ENCODE measurements at regions not wholly inside any gene's neighbourhood (a gene's known extent, or its start where the extent isn't known, plus 50 kb on each side); places are given as distances from the start of the nearest gene placed in this dataset.
A peak's percentile ranks its signal among the peaks of the same experiment; 100 is the strongest.
"Not testable (repeated sequence)": the region's sequence is repeated elsewhere in the genome, so short reads cannot be mapped to it uniquely, and the experiment has no call there.

DNA sequence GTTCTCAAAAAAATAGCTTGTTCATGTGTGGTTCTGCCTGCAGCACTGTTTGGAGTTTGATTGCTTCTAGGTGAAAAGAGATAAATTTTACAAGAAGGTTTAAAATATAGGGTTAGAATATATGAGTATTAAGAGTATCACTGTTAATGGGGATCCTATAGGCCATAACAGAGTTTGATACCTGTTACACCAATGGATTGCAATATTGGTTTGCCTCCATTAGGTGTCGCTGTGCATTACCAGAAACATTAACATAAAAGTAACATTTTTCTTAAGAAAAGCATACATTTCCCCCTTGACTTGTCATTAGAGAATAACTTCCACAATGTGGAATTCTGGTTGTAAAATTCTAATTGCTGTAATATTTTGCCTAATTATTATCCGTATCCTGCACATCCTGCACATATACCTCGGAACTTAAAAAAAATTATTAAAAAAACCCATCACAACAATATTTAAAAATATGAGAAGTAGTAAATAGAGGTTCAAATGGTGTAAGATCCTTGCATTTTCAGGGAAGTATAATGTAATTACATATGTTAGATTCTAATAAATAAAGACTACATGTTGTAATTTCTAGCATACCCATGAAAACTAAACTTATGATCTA lies 63.0 kb downstream of the CYP4A11 start:
- H3K9me3 Mint-ChIP-seq; H3K4me1 Mint-ChIP-seq; H3K36me3 Mint-ChIP-seq (ENCODE audit: low read depth); H3K27ac Mint-ChIP-seq; H3K4me3 Mint-ChIP-seq; H3K27me3 Mint-ChIP-seq; POLR2A ChIA-PET; CTCF ChIA-PET: not testable (repeated sequence)
- peak; percentile 54 for DNase-seq

DNA sequence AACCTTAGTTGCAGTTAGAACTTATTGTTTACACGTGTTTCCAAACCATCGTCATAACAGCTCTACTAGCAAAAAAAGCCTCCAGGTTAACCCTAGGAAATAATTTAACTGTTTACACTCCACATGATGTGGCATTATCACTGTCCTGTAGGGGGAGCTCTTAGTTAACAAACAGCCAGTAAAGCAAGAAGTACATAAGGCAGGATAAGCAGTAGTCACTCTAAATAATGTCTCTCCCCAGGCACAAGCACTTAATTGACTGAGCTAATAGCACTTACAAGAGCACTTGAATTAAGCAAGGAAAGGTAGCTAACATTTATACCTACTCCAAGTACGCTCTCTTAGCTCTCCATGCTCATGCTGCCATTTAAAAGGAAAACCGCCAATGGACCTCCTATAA lies 65.2 kb downstream of the CYP4A11 start:
- CTCF ChIA-PET; H3K36me3 Mint-ChIP-seq (ENCODE audit: low read depth); POLR2A ChIA-PET: not testable (repeated sequence)

More for the DNA sequence above, 65.2 kb downstream of the CYP4A11 start:
- H3K4me3 Mint-ChIP-seq, H3K27ac Mint-ChIP-seq, H3K27me3 Mint-ChIP-seq, H3K9me3 Mint-ChIP-seq, DNase-seq, H3K4me1 Mint-ChIP-seq: not testable (repeated sequence)

All from activated CD4-positive, alpha-beta T cell treated with anti-CD3 and anti-CD28 coated beads, Interleukin-2, amount 10 ng/mL, durations not matched to agents 7 days and 5 days (primary cell).